DMS79 treated with DMSO at 0.1 percent for 48 hours (cell line): ENCODE measurements at regions not wholly inside any gene's neighbourhood (a gene's known extent, or its start where the extent isn't known, plus 50 kb on each side); places are given as distances from the start of the nearest gene placed in this dataset.
A peak's percentile ranks its signal among the peaks of the same experiment; 100 is the strongest.

Source experiments
- DNase-seq: peaks from one replicate; lab custom pipeline; 2025; lab: John Stamatoyannopoulos, UW

- DNase-seq: no peak
Observed at GRCh38 chr10:116792817-116793216, 50.5 kb upstream of the HSPA12A start.

GRCh38 chr10:116796469-116796868 lies 52.8 kb upstream of the ENO4 start:
- no peak for DNase-seq

- DNase-seq: peak; percentile 27
Observed at GRCh38 chr10:116796910-116797513, 52.3 kb upstream of the ENO4 start.

GRCh38 chr10:116798859-116799258 lies 50.4 kb upstream of the ENO4 start:
- no peak for DNase-seq
